Upper lobe of left lung (tissue), 6 donors: ENCODE measurements at regions not wholly inside any gene's neighbourhood (a gene's known extent, or its start where the extent isn't known, plus 50 kb on each side); places are given as distances from the start of the nearest gene placed in this dataset.
"Not testable (repeated sequence)": the region's sequence is repeated elsewhere in the genome, so short reads cannot be mapped to it uniquely, and the experiment has no call there.

ENCODE experiments used
- ATAC-seq, 2 donors: fragments of 200-7000 bp; cut with Tn5 transposase; one replicate each; pipeline ENCODE4 v1.9.1; 2022; ENCODE audit warnings: mild to moderate bottlenecking in 2 of 2, moderate library complexity in 2 of 2; ENCODE audit not compliant: low FRiP score in 2 of 2
- DNase-seq, 2 donors: peaks; one replicate each; pipeline ENCODE4 v3.0.0-alpha.2; 2019 to 2020
- H3K27ac ChIP-seq, 4 donors: fragments of 200-600 bp; sonication (generic); one replicate each; pipeline ENCODE4 v1.5.1; 2016 to 2019
- H3K27me3 ChIP-seq, 4 donors: fragments of 200-600 bp; sonication (generic); one replicate each; pipeline ENCODE4 v1.5.1; 2017 to 2019
- H3K36me3 ChIP-seq, 4 donors: fragments of 200-600 bp; sonication (generic); one replicate each; pipeline ENCODE4 v1.5.1; 2016 to 2019
- H3K4me1 ChIP-seq, 4 donors: fragments of 200-600 bp; sonication (generic); one replicate each; pipeline ENCODE4 v1.5.1; 2018 to 2019
- H3K4me3 ChIP-seq, 4 donors: fragments of 200-600 bp; sonication (generic); one replicate each; pipeline ENCODE4 v1.5.1; 2017 to 2019; ENCODE audit warnings: mild to moderate bottlenecking in 2 of 4, moderate library complexity in 1 of 4
- H3K9me3 ChIP-seq, 4 donors: fragments of 200-600 bp; sonication (generic); one replicate each; pipeline ENCODE4 v1.5.1; 2018 to 2019
- CTCF ChIP-seq, 6 experiments: fragments of 450-650 bp in 4 of 6; fragments of 200-600 bp in 2 of 6; sonication (generic) in 2 of 6; IDR thresholded peaks; one replicate each; pipeline ENCODE4 v1.5.1; 2016 to 2019; ENCODE audit warnings: antibody characterized with exemption in 6 of 6
- EP300 ChIP-seq, 4 donors: sonication (generic); formaldehyde crosslinking; IDR thresholded peaks; one replicate each; pipeline ENCODE4 v1.5.1; 2017; ENCODE audit warnings: antibody characterized with exemption in 4 of 4, control low read depth in 2 of 4
- POLR2A ChIP-seq, 4 donors: fragments of 450-650 bp; IDR thresholded peaks; one replicate each; pipeline ENCODE4 v1.5.1; 2016 to 2017; ENCODE audit warnings: antibody characterized with exemption in 4 of 4, mild to moderate bottlenecking in 2 of 4
- POLR2AphosphoS5 ChIP-seq, 2 donors: sonication (generic); formaldehyde crosslinking; IDR thresholded peaks; one replicate each; pipeline ENCODE4 v1.5.1; 2017; ENCODE audit warnings: antibody characterized with exemption in 2 of 2
- WGBS, 2 donors: methylation state at CpG; one replicate each; pipeline ENCODE4 v1.1.5; 2017 to 2018; 5-methylcytosine and 5-hydroxymethylcytosine counted together
- donor health status: DM: no; HTN: no; CAD: no; lungs with moderate emphysema.
- donor health status: DM: no; HTN: yes; CAD: no; lungs with severe emphysema.

- Histone ChIP-seq H3K27ac (no peak overlapping the region), H3K4me3 (no peak overlapping the region), H3K4me1 (no peaks in the 10 kb centered on the region), H3K27me3 (no peaks in the 10 kb centered on the region), H3K9me3 (no peaks in the 10 kb centered on the region), H3K36me3 (no peaks in the 10 kb centered on the region)
- no peak for TF ChIP-seq POLR2AphosphoS5 (IDR thresholded peaks at IDR 0.05)
- TF ChIP-seq CTCF (IDR thresholded peaks at IDR 0.05) = no peak
- ATAC-seq (no peak), DNase-seq (no peak)
- 70 to 89% methylated on average over 1 of the region's 1 CpG for WGBS, 2 donors
These were observed 2118.9 kb downstream of the PCDH9 start for GRCh38 chr13:65111223-65111622.

- H3K36me3 ChIP-seq, H3K27ac ChIP-seq, DNase-seq, H3K9me3 ChIP-seq, H3K27me3 ChIP-seq, H3K4me3 ChIP-seq, ATAC-seq, H3K4me1 ChIP-seq: not testable (repeated sequence)
- 61 to 70% methylated on average over 3 of the region's 3 CpGs for WGBS, 2 donors
These were observed 2125.7 kb downstream of the PCDH9 start for GRCh38 chr13:65104436-65104835.

- 88 to 93% methylated on average over 1 of the region's 1 CpG for WGBS, 2 donors
These were observed 2126.8 kb downstream of the PCDH9 start for GRCh38 chr13:65103351-65103750.

GRCh38 chr13:65095161-65096082, 2134.7 kb downstream of the PCDH9 start:
- Histone ChIP-seq H3K4me1 (no peaks in the 10 kb centered on the region), H3K27ac (no peak overlapping the region), H3K36me3 (no peaks in the 10 kb centered on the region), H3K4me3 (no peak overlapping the region), H3K27me3 (no peaks in the 10 kb centered on the region), H3K9me3 (no peaks in the 10 kb centered on the region)
- ATAC-seq (no peak), DNase-seq (no peak)
- TF ChIP-seq CTCF (IDR thresholded peaks at IDR 0.05) (no peak), POLR2A (IDR thresholded peaks at IDR 0.05) (no peak), EP300 (IDR thresholded peaks at IDR 0.05) (no peak), POLR2AphosphoS5 (IDR thresholded peaks at IDR 0.05) (no peak)
- 68 to 80% methylated on average over 9 of the region's 9 CpGs for WGBS, 2 donors

More at GRCh38 chr13:65103351-65103750, 2126.8 kb downstream of the PCDH9 start:
- no peak for DNase-seq
- no peaks in the 10 kb centered on the region for H3K4me1 ChIP-seq
- no peak for ATAC-seq
- TF ChIP-seq CTCF (IDR thresholded peaks at IDR 0.05) = no peak
- TF ChIP-seq EP300 (IDR thresholded peaks at IDR 0.05) = no peak
- TF ChIP-seq POLR2AphosphoS5 (IDR thresholded peaks at IDR 0.05) = no peak
- no peak for TF ChIP-seq POLR2A (IDR thresholded peaks at IDR 0.05)
- no peak overlapping the region for H3K27ac ChIP-seq
- H3K36me3 ChIP-seq = no peaks in the 10 kb centered on the region
- no peaks in the 10 kb centered on the region for H3K27me3 ChIP-seq
- H3K9me3 ChIP-seq = no peaks in the 10 kb centered on the region
- H3K4me3 ChIP-seq = no peak overlapping the region

GRCh38 chr13:65093357-65093756, 2136.8 kb downstream of the PCDH9 start:
- no peak for ATAC-seq
- TF ChIP-seq CTCF (IDR thresholded peaks at IDR 0.05) (no peak), POLR2A (IDR thresholded peaks at IDR 0.05) (no peak), POLR2AphosphoS5 (IDR thresholded peaks at IDR 0.05) (no peak), EP300 (IDR thresholded peaks at IDR 0.05) (no peak)
- H3K9me3 ChIP-seq = no peaks in the 10 kb centered on the region
- WGBS, 2 donors = 74 to 77% methylated on average over 3 of the region's 3 CpGs
- H3K27me3 ChIP-seq = no peaks in the 10 kb centered on the region
- DNase-seq = no peak
- H3K36me3 ChIP-seq = no peaks in the 10 kb centered on the region
- no peak overlapping the region for H3K27ac ChIP-seq
- H3K4me1 ChIP-seq = no peaks in the 10 kb centered on the region
- H3K4me3 ChIP-seq = no peak overlapping the region
